MG63 (cell line): ENCODE measurements at regions not wholly inside any gene's neighbourhood (a gene's known extent, or its start where the extent isn't known, plus 50 kb on each side); places are given as distances from the start of the nearest gene placed in this dataset.
A peak's percentile ranks its signal among the peaks of the same experiment; 100 is the strongest.

Experiments used
- DNase-seq: peaks from one replicate; pipeline ENCODE4 v3.0.0-alpha.2; 2020
- H3K27me3 ChIP-seq: fragments of 250-450 bp; sonication (Bioruptor Pico); 2 replicates; pipeline ENCODE4 v1.5.1; 2020; ENCODE audit warnings: mild to moderate bottlenecking, moderate library complexity
- H3K36me3 ChIP-seq: fragments of 250-450 bp; sonication (Bioruptor Pico); 2 replicates; pipeline ENCODE4 v1.5.1; 2020; ENCODE audit warnings: mild to moderate bottlenecking, moderate library complexity
- H3K4me3 ChIP-seq: fragments of 250-450 bp; sonication (Bioruptor Pico); 2 replicates; pipeline ENCODE4 v1.5.1; 2020; ENCODE audit warnings: mild to moderate bottlenecking, moderate library complexity
- H3K9me3 ChIP-seq: fragments of 250-450 bp; sonication (Bioruptor Pico); 2 replicates; pipeline ENCODE4 v1.5.1; 2020; ENCODE audit warnings: mild to moderate bottlenecking, moderate library complexity

DNA sequence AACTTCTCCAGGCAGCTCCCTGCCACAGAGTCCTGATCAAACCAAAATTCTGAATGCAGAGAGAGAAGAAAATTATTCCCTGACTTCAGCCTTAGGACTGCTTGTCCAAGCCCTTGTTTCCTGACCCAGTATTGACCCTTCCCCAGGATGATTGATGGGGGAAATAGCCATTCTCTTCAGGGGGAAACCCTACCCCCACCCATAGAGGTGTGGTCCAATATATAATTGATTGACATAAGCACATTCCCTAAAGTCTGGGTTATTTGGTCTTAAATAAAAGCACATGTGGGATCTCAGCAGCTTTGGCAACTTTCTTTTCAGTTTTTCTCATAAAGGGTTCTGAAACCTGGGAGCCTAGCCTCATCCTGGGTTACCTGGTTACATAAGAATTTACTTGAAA is 201.2 kb upstream of the DDHD1 start:
- Histone ChIP-seq H3K36me3 (no peaks in the 10 kb centered on the region), H3K27me3 (no peaks in the 10 kb centered on the region), H3K4me3 (no peak overlapping the region), H3K9me3 (no peaks in the 10 kb centered on the region)
- no peak for DNase-seq

DNA sequence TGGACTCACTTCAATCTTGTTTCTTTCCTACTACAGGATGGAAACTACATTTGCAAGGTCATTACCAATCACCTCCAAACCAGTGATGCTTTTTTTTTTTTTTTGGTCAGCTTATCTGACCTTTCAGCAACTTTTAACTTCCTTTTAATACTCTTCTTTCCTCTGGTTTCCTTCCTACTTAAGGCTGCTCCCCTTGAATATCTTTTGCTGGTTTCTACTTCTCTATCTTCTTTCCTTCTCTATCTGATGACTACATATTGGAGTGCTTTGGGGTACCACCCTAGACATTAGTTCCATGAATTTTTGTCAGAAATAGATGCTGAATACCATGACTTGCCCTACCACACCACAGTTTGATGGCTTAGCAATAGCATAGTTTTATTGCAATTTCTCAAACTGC is 197.7 kb upstream of the DDHD1 start:
- Histone ChIP-seq H3K9me3 (no peaks in the 10 kb centered on the region), H3K27me3 (no peaks in the 10 kb centered on the region), H3K4me3 (no peak overlapping the region), H3K36me3 (no peaks in the 10 kb centered on the region)
- DNase-seq = no peak

DNA sequence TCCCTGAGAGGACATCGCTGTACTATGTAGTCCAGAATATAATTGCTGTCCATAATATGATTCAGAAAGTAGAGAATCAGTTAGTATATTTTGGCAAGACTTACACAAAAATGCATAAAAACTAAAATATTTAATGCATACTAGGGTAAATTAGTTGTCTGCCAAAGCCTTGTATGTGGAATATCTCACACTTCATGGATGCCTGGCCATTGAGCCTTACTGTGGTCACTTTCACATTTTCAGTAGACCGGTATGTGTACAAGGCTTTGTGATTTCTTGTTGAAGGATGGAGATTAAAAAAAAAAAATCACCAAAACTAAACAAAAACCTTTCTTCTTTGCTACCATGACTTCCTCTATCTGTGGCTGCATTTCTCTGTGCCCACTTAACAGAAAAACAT is 197.3 kb upstream of the DDHD1 start:
- DNase-seq = no peak
- Histone ChIP-seq H3K27me3 (no peaks in the 10 kb centered on the region), H3K36me3 (no peaks in the 10 kb centered on the region), H3K4me3 (no peak overlapping the region), H3K9me3 (no peaks in the 10 kb centered on the region)

DNA sequence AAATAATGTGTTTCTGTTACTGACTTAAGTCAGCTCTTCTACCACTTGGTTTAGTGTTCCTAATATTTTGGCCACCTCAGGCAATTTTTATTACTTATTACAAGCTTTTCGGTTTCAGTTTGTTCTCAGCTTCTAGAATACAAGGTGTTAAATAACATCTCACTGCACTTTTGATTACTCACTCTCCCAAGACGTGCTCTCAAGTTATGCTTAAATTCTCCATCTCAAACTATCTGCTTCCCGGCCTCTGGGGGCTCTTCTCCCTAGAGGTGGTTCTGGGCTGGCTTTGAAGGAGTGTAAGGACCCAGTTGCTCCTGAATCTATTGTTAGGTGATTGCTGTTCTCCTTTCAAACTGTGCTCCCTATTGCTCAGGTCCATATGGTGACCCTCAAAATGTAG is 193.9 kb upstream of the DDHD1 start:
- Histone ChIP-seq H3K9me3 (no peaks in the 10 kb centered on the region), H3K4me3 (no peak overlapping the region), H3K36me3 (no peaks in the 10 kb centered on the region), H3K27me3 (no peaks in the 10 kb centered on the region)
- no peak for DNase-seq

DNA sequence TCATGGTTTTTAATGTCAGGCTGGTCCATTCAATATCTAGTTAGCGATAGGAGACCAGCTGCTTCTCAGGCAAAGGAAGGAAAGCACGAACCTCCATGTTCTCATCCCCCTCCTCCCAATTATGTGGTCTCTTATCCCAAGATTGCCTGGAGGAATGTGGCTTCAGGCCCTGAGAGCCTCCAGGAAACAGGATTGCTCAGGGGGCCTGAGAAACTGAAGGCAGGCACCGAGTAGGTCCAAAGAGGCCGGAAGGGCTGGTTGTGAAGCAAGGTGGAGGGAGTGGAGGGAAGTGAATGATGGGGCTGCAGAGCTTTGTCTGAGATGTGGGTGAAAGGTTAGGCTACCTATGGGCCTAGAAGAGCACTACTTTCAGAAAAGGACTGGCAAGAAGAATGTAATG is 188.2 kb upstream of the DDHD1 start:
- H3K9me3 ChIP-seq = no peaks in the 10 kb centered on the region
- DNase-seq = no peak
- no peaks in the 10 kb centered on the region for H3K36me3 ChIP-seq
- H3K4me3 ChIP-seq = no peak overlapping the region
- H3K27me3 ChIP-seq = no peaks in the 10 kb centered on the region

DNA sequence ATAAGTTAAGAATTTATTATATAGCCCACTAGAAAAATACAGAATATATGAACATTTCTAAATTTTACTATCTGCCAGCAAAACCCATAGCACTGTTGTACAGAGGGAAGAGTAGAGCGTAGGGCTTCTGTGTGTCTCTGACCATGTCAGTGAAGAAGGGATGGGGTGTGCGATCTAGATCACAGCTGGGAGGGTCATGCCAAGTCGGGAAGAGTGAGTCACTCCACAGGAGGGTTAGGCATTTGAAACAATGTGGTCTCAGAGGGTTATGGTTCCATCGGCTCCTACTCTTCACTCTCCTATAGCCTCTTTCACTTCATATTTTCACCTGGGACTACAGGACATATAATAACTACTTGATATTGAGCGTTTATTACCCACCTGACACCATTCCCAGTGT is 185.1 kb upstream of the DDHD1 start:
- H3K27me3 ChIP-seq = no peaks in the 10 kb centered on the region
- peak; percentile 56 for DNase-seq

DNA sequence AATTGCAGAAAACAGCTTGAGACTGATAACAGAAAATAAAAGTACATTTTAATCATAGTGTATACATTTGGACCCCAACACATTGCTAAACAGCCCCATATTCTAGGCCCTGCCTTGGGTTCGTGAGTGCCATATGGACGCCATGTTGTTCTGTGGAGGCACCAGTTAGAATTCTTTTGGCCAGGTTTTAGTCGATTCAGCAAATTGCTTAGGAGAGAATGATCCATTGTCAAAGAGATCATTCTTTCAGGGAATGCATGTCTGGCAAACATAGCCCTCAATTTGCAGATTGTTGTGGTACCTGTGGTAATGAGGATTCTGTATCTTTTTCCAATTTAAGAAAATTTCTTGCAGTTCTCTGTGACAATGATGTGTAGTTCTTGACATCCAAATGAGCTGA is 183.6 kb upstream of the DDHD1 start:
- H3K4me3 ChIP-seq = no peak overlapping the region
- no peaks in the 10 kb centered on the region for H3K36me3 ChIP-seq
- no peak for DNase-seq
- no peaks in the 10 kb centered on the region for H3K27me3 ChIP-seq
- no peaks in the 10 kb centered on the region for H3K9me3 ChIP-seq

More for the DNA sequence above, 185.1 kb upstream of the DDHD1 start:
- Histone ChIP-seq H3K9me3 (no peaks in the 10 kb centered on the region), H3K36me3 (no peaks in the 10 kb centered on the region), H3K4me3 (no peak overlapping the region)

DNA sequence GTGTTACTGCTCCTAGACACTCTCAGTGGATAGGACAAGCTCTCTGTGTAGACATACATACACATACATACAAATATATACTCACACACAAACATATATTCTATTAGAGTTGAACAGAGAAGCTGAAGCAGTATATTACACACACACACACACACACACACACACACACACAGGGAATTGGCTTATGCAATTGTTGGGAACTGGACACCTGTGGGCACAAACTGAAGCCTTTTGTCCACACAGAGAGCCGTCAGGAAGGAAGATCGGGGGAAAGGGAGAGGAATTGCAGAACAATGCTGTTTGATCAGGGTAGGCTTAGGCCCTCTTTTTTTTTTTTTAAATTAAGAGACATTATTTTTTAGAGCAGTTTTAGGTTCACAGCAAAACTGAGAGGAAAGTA is 180.7 kb upstream of the DDHD1 start:
- no peak for DNase-seq
- Histone ChIP-seq H3K9me3 (no peaks in the 10 kb centered on the region), H3K36me3 (no peaks in the 10 kb centered on the region), H3K27me3 (no peaks in the 10 kb centered on the region), H3K4me3 (no peak overlapping the region)

DNA sequence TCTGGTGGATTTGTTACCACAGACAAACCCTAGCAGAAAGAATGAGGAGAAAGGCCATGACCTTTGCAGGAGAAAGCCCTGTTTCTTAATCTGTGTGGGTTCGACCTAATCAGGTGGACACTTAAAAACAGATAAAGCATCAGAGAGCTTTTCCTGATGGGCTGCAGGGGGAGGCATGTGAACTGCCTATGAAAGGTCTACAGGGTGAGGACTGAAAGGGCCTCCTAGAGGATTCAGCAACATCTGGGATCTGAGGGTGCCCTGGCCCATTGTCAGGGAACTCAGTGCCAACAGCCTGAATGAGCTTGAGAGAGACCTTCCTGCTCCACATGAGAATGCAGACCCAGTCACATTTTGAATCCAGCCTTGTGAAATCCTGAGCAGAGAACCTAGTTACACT is 178.8 kb upstream of the DDHD1 start:
- no peak overlapping the region for H3K4me3 ChIP-seq
- DNase-seq = no peak
- H3K36me3 ChIP-seq = no peaks in the 10 kb centered on the region
- no peaks in the 10 kb centered on the region for H3K27me3 ChIP-seq
- no peaks in the 10 kb centered on the region for H3K9me3 ChIP-seq

DNA sequence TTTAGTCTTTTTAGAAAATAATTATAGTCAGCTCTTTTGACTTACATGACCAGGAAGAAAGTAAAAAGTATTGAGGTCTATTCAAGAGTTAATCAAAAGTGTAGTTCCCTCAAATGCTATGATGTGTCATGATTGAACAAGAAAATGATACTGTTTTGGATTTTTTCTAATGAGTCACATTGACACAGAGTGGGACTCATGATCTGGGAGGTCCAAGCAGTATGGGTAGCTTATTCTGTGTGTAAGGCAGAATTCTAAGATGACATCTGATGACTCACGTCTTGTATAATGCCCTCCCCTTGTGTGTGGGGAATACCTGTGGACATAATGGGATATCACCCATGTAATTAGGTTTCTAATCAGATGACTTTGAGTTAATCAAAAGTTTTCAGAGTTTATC is 178.1 kb upstream of the DDHD1 start:
- no peaks in the 10 kb centered on the region for H3K36me3 ChIP-seq
- H3K4me3 ChIP-seq = no peak overlapping the region
- no peaks in the 10 kb centered on the region for H3K9me3 ChIP-seq
- peak; percentile 13 for DNase-seq
- H3K27me3 ChIP-seq = no peaks in the 10 kb centered on the region

DNA sequence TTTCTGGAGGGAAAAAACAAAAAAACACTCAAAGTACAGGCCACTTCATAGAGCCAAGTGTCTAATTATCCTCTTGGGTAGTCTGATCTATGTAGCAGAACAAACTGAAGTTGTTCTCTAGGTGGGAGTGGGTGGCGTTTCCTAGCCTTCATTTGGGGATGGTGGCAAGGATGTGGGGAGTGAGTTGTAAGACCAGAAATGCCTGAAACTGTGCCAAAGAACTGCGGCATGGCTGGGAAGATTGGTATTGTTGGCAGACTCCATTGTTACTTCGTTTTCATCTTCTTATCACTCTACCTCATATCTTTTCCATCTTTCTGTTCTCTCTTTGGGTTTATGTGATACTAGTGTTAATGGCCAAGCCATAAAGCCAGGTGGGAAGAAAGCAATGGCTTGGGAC is 177.3 kb upstream of the DDHD1 start:
- Histone ChIP-seq H3K4me3 (no peak overlapping the region), H3K9me3 (no peaks in the 10 kb centered on the region), H3K36me3 (no peaks in the 10 kb centered on the region), H3K27me3 (no peaks in the 10 kb centered on the region)
- no peak for DNase-seq

DNA sequence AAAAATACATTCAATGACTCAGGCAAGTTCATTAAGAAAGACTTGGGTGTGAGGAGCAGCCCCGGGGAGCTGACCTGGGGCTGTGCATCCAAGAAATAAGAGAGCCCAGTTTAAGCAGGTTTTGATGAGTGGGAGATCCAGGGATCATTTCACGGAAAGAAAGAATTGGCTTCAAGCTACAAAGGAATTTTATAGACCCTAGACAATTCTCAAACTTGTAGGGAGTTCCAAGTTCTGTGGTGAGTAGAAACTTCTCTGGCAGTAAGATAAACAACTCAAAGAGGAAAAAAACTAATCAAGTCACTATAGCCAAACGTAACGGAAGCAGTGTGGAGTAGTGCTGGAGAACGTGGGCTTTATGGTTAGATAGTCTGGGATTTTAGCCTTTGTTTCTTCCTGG is 175.7 kb upstream of the DDHD1 start:
- Histone ChIP-seq H3K27me3 (no peaks in the 10 kb centered on the region), H3K36me3 (no peaks in the 10 kb centered on the region), H3K9me3 (no peaks in the 10 kb centered on the region), H3K4me3 (no peak overlapping the region)
- DNase-seq = no peak

DNA sequence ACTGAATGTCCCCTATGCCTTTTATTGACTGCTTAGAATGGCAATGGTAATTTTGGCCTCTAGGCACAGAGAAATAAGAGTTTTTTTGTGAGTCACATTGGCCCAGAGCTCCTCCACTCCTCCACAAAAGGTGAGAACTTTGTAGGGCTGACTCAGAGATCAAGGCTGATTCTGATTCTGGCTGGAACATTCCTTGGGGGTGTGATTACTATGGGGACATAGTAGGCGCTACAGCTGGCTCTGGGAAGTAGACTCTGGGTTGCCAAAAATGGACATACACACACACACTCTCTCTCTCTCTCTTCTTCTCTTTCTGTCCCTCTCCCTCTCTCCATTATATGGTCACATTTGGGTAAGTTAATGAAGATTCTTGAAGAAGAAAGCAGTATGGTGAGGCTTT is 174.6 kb upstream of the DDHD1 start:
- DNase-seq = peak; percentile 31

DNA sequence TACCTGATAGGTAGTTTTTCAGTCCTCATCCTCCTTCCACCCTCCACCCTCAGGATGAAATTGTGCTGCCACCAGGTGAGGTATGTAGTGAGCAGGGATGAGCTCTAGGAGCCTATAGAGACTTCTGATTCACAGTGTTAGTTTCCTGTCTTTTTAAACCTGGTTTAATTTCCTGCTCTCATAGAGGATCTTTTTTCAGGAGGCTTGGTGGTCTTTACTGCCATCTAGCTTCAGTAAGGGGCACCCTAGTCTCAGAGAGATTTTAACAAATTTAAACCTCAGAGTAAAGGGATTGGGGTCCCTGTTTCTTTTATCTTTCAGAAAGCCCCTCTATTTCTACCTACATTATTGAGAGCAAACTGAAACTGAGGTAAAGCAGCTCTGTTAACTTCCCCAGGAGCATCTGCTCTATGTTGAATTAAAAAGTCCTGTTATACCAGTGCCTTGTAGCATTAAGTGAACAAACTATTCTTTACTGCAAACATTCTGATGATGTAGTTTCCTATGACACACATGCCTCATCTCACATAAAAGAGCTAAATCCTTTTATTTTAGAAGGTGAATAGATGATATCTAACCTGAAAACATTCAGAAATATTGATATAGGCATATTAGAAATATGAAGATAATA is 172.2 kb upstream of the DDHD1 start:
- Histone ChIP-seq H3K4me3 (no peak overlapping the region), H3K36me3 (no peaks in the 10 kb centered on the region), H3K9me3 (no peaks in the 10 kb centered on the region; the same call in 1 of the 2 replicates), H3K27me3 (no peaks in the 10 kb centered on the region)
- DNase-seq = no peak

More for the DNA sequence above, 174.6 kb upstream of the DDHD1 start:
- H3K36me3 ChIP-seq = no peaks in the 10 kb centered on the region
- no peaks in the 10 kb centered on the region for H3K9me3 ChIP-seq
- no peaks in the 10 kb centered on the region for H3K27me3 ChIP-seq
- H3K4me3 ChIP-seq = no peak overlapping the region

DNA sequence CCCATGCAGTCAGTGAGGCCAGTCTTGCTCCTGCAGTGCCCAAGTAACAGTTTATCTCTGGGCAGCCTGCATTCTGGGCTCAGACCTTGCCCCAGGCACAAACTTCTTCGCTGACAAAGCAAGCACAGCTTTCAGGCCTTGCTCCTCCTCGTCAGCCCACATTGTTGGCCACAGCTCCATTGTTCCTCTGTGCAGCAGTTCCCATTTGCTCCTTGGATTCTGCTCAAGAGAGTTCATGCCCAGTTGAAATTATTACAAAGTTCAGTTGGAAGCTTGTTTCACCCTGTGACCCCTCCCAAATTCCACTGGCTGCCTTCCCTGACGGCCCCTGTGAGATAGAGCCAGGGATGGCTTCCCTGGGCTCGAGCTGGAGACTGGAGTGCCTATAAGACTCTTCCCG is 163.4 kb upstream of the DDHD1 start:
- no peaks in the 10 kb centered on the region for H3K27me3 ChIP-seq
- H3K36me3 ChIP-seq = no peaks in the 10 kb centered on the region
- H3K9me3 ChIP-seq = no peaks in the 10 kb centered on the region; the same call in 1 of the 2 replicates
- no peak overlapping the region for H3K4me3 ChIP-seq
- DNase-seq = peak; percentile 36

DNA sequence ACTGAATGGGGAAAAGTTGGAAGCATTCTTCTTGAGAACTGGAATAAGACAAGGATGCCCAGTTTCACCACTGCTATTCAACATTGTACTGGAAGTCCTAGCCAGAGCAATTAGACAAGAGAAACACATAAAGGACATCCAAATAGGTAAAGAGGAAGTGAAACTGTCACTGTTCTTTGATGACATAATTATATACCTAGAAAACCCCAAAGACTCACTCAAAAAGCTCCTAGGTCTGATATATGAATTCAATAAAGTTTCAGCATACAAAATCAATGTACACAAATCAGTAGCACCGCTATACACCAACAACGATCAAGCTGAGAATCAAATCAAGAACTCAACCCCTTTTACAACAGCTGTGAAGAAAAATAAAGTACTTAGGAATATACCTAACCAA is 157.3 kb upstream of the DDHD1 start:
- Histone ChIP-seq H3K36me3 (no peaks in the 10 kb centered on the region), H3K4me3 (no peak overlapping the region), H3K9me3 (no peaks in the 10 kb centered on the region), H3K27me3 (no peaks in the 10 kb centered on the region)
- no peak for DNase-seq

DNA sequence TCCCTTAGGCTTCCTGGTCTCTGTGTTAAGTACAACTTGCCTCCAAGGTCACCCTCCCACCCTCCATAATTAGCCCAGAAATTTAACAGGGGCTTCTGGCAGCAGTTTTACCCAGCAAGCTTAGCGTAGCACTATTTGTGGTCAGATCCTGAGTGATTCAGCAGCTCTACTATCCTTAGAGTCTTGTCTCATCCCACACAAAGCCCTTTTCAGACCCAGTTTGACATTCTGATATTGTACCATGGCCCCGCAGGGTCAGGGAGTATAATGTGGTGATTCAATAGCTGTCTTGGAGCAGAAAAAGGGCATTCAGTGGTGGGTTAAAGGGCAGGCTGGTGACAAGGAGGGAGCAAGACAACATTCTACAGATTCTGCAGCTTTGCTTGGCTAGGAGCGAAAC is 153.8 kb upstream of the DDHD1 start:
- DNase-seq = no peak
- Histone ChIP-seq H3K27me3 (no peaks in the 10 kb centered on the region), H3K9me3 (no peaks in the 10 kb centered on the region), H3K4me3 (no peak overlapping the region), H3K36me3 (no peaks in the 10 kb centered on the region)

DNA sequence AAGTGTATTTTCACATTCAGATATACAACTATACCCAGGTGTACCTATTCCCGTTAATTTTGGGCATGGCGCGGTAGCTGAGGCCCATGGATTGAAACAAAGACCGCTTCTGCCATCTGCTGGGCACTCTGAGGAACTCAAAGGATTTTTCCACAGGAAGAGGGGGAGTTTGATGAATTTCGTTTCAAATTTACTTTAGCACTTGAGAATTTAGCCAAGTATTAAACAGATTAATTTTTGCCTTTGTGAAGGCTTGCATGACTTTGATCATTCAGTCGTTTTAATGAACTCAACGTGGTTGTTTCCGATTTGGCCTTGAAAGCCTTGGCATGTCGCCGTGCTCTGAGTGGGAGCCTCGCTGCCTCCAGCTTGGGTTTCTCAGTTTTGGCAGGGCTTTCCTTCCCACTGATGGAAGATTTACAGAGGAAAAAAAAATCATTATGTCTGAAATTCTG is 153.2 kb upstream of the DDHD1 start:
- peak; percentile 34 for DNase-seq
- H3K9me3 ChIP-seq = no peaks in the 10 kb centered on the region
- peak overlapping the region; percentile 39 for H3K4me3 ChIP-seq
- H3K27me3 ChIP-seq = no peaks in the 10 kb centered on the region
- H3K36me3 ChIP-seq = no peaks in the 10 kb centered on the region
